ENCODE measurements at regions not wholly inside any gene's neighbourhood (a gene's known extent, or its start where the extent isn't known, plus 50 kb on each side); places are given as distances from the start of the nearest gene placed in this dataset.

DNA sequence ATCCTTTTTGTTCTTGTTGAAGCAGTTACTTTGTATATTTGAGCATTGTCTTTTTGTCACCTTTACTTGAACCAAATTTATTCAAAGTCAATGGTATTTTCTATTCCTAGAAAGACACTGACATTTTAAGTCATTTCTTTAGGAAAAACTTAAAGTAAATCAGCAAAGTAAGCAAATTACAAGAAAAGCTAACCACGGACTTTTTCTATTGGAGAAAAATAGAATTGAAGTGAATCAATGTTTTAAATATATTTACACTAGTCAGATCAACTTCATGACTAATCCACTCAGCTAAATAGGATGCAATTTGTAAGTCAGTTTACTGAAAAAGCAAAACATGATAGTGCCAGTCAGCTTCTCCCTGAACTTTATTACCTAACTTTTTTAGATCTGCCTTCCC lies 733.8 kb upstream of the ALCAM start:
- TF ChIP-seq, protein P1, sequence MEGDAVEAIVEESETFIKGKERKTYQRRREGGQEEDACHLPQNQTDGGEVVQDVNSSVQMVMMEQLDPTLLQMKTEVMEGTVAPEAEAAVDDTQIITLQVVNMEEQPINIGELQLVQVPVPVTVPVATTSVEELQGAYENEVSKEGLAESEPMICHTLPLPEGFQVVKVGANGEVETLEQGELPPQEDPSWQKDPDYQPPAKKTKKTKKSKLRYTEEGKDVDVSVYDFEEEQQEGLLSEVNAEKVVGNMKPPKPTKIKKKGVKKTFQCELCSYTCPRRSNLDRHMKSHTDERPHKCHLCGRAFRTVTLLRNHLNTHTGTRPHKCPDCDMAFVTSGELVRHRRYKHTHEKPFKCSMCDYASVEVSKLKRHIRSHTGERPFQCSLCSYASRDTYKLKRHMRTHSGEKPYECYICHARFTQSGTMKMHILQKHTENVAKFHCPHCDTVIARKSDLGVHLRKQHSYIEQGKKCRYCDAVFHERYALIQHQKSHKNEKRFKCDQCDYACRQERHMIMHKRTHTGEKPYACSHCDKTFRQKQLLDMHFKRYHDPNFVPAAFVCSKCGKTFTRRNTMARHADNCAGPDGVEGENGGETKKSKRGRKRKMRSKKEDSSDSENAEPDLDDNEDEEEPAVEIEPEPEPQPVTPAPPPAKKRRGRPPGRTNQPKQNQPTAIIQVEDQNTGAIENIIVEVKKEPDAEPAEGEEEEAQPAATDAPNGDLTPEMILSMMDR (IDR thresholded peaks at IDR 0.05): no peak
- no peak for TF ChIP-seq POLR2A (IDR thresholded peaks at IDR 0.05)
- TF ChIP-seq POLR2AphosphoS5 (IDR thresholded peaks at IDR 0.05): no peak
- no peak for TF ChIP-seq EP300 (IDR thresholded peaks at IDR 0.05)

Measured in sigmoid colon (tissue), 4 donors.